ENCODE measurements at regions not wholly inside any gene's neighbourhood (a gene's known extent, or its start where the extent isn't known, plus 50 kb on each side); places are given as distances from the start of the nearest gene placed in this dataset.

DNA sequence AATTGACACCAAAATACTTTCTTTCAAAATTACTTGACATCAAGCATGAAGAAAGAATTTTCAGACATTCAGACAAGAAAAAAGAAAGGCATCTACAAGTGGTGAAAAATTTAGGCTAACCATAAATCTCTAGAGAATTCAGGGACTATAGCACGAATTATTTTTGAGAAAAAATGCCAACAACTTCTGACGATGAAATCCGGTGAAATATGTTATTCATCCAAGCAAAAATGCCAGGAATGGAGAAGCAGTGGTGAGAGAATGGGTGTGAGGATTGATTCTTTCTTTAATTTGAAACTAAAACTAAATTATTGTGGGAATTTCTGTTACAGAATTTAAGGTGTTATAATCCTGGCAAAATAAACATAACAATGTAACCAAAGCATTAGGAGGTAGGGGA, 69.4 kb upstream of the SORBS2 start:
- Mint-ChIP-seq H3K4me1 (peaks cover 13% of the 10 kb centered on the region), H3K27ac (no peak overlapping the region), H3K4me3 (no peak overlapping the region), H3K36me3 (peaks cover 3% of the 10 kb centered on the region), H3K9me3 (peaks cover 7% of the 10 kb centered on the region), H3K27me3 (ENCODE audit: insufficient read depth, low read depth) (peaks cover 10% of the 10 kb centered on the region)
- no peak overlapping the region for H3K4me2 ChIP-seq
- no peaks in the 10 kb centered on the region for H3K79me2 ChIP-seq (ENCODE audit: low read depth)
- peaks cover 17% of the 10 kb centered on the region for H3K4me1 ChIP-seq
- no peak overlapping the region for H3K27ac ChIP-seq
- H3K36me3 ChIP-seq: no peaks in the 10 kb centered on the region
- H3F3A ChIP-seq (ENCODE audit: low read depth): peaks cover 6% of the 10 kb centered on the region
- DNase-seq (ENCODE audit: low spot score): no peak
- no peak overlapping the region for H3K4me3 ChIP-seq
- peak overlapping the region; percentile 78 for H2AFZ ChIP-seq (replicated peaks)
- no peaks in the 10 kb centered on the region for H3K9me3 ChIP-seq (ENCODE audit: low read depth)
- no peaks in the 10 kb centered on the region for H3K27me3 ChIP-seq
- TF ChIP-seq EZH2 (IDR thresholded peaks at IDR 0.05): no peak
- TF ChIP-seq EZH2phosphoT487 (IDR thresholded peaks at IDR 0.05): no peak
- TF ChIP-seq, protein P1, sequence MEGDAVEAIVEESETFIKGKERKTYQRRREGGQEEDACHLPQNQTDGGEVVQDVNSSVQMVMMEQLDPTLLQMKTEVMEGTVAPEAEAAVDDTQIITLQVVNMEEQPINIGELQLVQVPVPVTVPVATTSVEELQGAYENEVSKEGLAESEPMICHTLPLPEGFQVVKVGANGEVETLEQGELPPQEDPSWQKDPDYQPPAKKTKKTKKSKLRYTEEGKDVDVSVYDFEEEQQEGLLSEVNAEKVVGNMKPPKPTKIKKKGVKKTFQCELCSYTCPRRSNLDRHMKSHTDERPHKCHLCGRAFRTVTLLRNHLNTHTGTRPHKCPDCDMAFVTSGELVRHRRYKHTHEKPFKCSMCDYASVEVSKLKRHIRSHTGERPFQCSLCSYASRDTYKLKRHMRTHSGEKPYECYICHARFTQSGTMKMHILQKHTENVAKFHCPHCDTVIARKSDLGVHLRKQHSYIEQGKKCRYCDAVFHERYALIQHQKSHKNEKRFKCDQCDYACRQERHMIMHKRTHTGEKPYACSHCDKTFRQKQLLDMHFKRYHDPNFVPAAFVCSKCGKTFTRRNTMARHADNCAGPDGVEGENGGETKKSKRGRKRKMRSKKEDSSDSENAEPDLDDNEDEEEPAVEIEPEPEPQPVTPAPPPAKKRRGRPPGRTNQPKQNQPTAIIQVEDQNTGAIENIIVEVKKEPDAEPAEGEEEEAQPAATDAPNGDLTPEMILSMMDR (IDR thresholded peaks at IDR 0.05): no peak
- H4K20me1 ChIP-seq (ENCODE audit: low read depth): no peaks in the 10 kb centered on the region
- H3K9ac ChIP-seq: no peak overlapping the region

- H3K27ac Mint-ChIP-seq: no peak overlapping the region
- Histone ChIP-seq H3K27ac (no peak overlapping the region), H3K4me3 (no peak overlapping the region), H3K27me3 (no peaks in the 10 kb centered on the region), H3F3A (ENCODE audit: low read depth) (peaks cover 2% of the 10 kb centered on the region), H3K4me1 (peaks cover 13% of the 10 kb centered on the region), H3K4me2 (no peak overlapping the region), H4K20me1 (ENCODE audit: low read depth) (no peaks in the 10 kb centered on the region), H3K79me2 (ENCODE audit: low read depth) (no peaks in the 10 kb centered on the region), H2AFZ (replicated peaks) (no peak overlapping the region), H3K9ac (no peak overlapping the region), H3K9me3 (ENCODE audit: low read depth) (peaks cover 4% of the 10 kb centered on the region), H3K36me3 (no peaks in the 10 kb centered on the region)
- DNase-seq (ENCODE audit: low spot score): no peak
- H3K9me3 Mint-ChIP-seq: peaks cover 11% of the 10 kb centered on the region
- H3K4me1 Mint-ChIP-seq: peaks cover 13% of the 10 kb centered on the region
- H3K36me3 Mint-ChIP-seq: peaks cover 3% of the 10 kb centered on the region
- peaks cover 6% of the 10 kb centered on the region for H3K27me3 Mint-ChIP-seq (ENCODE audit: insufficient read depth, low read depth)
- H3K4me3 Mint-ChIP-seq: no peak overlapping the region
- no peak for TF ChIP-seq EZH2 (IDR thresholded peaks at IDR 0.05)
- TF ChIP-seq, protein P1 (IDR thresholded peaks at IDR 0.05): no peak
- TF ChIP-seq EZH2phosphoT487 (IDR thresholded peaks at IDR 0.05): no peak
Measured at GRCh38 chr4:185883591-185883990, 71.6 kb upstream of the SORBS2 start.

GRCh38 chr4:185885075-185885474, 73.1 kb upstream of the SORBS2 start:
- peak overlapping the region; percentile 30 for H3K27ac Mint-ChIP-seq
- peaks cover 4% of the 10 kb centered on the region for H3K27me3 Mint-ChIP-seq (ENCODE audit: insufficient read depth, low read depth)

More at GRCh38 chr4:185885075-185885474, 73.1 kb upstream of the SORBS2 start:
- H2AFZ ChIP-seq (replicated peaks): no peak overlapping the region
- H3K9me3 ChIP-seq (ENCODE audit: low read depth): peaks cover 4% of the 10 kb centered on the region
- no peaks in the 10 kb centered on the region for H3K27me3 ChIP-seq
- H3K36me3 ChIP-seq: no peaks in the 10 kb centered on the region
- TF ChIP-seq, protein P1 (IDR thresholded peaks at IDR 0.05): no peak
- TF ChIP-seq EZH2phosphoT487 (IDR thresholded peaks at IDR 0.05) (no peak), EZH2 (IDR thresholded peaks at IDR 0.05) (no peak)
- H3K4me3 ChIP-seq: no peak overlapping the region
- H3K4me2 ChIP-seq: no peak overlapping the region
- H3K9ac ChIP-seq: no peak overlapping the region
- H3K79me2 ChIP-seq (ENCODE audit: low read depth): no peaks in the 10 kb centered on the region
- H3F3A ChIP-seq (ENCODE audit: low read depth): peaks cover 2% of the 10 kb centered on the region
- no peak for DNase-seq (ENCODE audit: low spot score)
- Mint-ChIP-seq H3K4me3 (no peak overlapping the region), H3K4me1 (peaks cover 13% of the 10 kb centered on the region), H3K36me3 (peaks cover 3% of the 10 kb centered on the region), H3K9me3 (peaks cover 14% of the 10 kb centered on the region)
- H4K20me1 ChIP-seq (ENCODE audit: low read depth): no peaks in the 10 kb centered on the region
- H3K27ac ChIP-seq: no peak overlapping the region
- H3K4me1 ChIP-seq: peaks cover 12% of the 10 kb centered on the region

All from neural progenitor cell (in vitro differentiated cells).